GM12892 (cell line): ENCODE measurements at regions not wholly inside any gene's neighbourhood (a gene's known extent, or its start where the extent isn't known, plus 50 kb on each side); places are given as distances from the start of the nearest gene placed in this dataset.

Experiments used
- DNase-seq: peaks from one replicate; pipeline ENCODE4 v3.0.0; 2011; ENCODE audit not compliant: insufficient read length
- FAIRE-seq: peaks from 2 replicates; lab custom pipeline; 2011; peaks lifted over from hg19 to GRCh38; lab: Jason Lieb, UNC
- POLR2A ChIP-seq: IDR thresholded peaks from 2 replicates; pipeline ENCODE4 v1.6.1; 2011; ENCODE audit warnings: low read depth, low read length, control low read depth
- POLR2AphosphoS5 ChIP-seq: IDR thresholded peaks from 2 replicates; pipeline ENCODE4 v1.6.1; 2011; ENCODE audit warnings: low read depth, low read length, control low read depth
- TAF1 ChIP-seq: IDR thresholded peaks from 2 replicates; pipeline ENCODE4 v1.6.1; 2011; ENCODE audit warnings: low read depth, mild to moderate bottlenecking, control low read depth, low read length, borderline replicate concordance

GRCh38 chr18:67621049-67621713 is 104.7 kb upstream of the DSEL start:
- TF ChIP-seq POLR2A: no peak
- no peak for TF ChIP-seq TAF1
- FAIRE-seq (no peak), DNase-seq (no peak)

- FAIRE-seq (no peak), DNase-seq (no peak)
- TF ChIP-seq POLR2AphosphoS5 (no peak), TAF1 (no peak), POLR2A (no peak)
Observed at GRCh38 chr18:67618061-67618460, 101.5 kb upstream of the DSEL start.

GRCh38 chr18:67615876-67616275 is 99.4 kb upstream of the DSEL start:
- DNase-seq (no peak), FAIRE-seq (no peak)
- TF ChIP-seq POLR2A: no peak
- TF ChIP-seq TAF1: no peak
- TF ChIP-seq POLR2AphosphoS5: no peak

- TF ChIP-seq TAF1 (no peak), POLR2AphosphoS5 (no peak), POLR2A (no peak)
- FAIRE-seq (no peak), DNase-seq (no peak)
Observed at GRCh38 chr18:67613731-67614130, 97.2 kb upstream of the DSEL start.

- DNase-seq (no peak), FAIRE-seq (no peak)
- TF ChIP-seq TAF1: no peak
- no peak for TF ChIP-seq POLR2A
- TF ChIP-seq POLR2AphosphoS5: no peak
Observed at GRCh38 chr18:67612281-67612680, 95.8 kb upstream of the DSEL start.

GRCh38 chr18:67608615-67609273 is 92.2 kb upstream of the DSEL start:
- FAIRE-seq: no peak
- TF ChIP-seq POLR2A: no peak
- no peak for TF ChIP-seq POLR2AphosphoS5
- TF ChIP-seq TAF1: no peak
- no peak for DNase-seq

- TF ChIP-seq TAF1: no peak
- TF ChIP-seq POLR2AphosphoS5: no peak
- TF ChIP-seq POLR2A: no peak
- DNase-seq: no peak
- FAIRE-seq: no peak
Observed at GRCh38 chr18:67608191-67608590, 91.7 kb upstream of the DSEL start.

GRCh38 chr18:67600181-67601180 is 84.0 kb upstream of the DSEL start:
- TF ChIP-seq TAF1 (no peak), POLR2AphosphoS5 (no peak), POLR2A (no peak)
- FAIRE-seq: no peak
- no peak for DNase-seq

- FAIRE-seq (no peak), DNase-seq (no peak)
- no peak for TF ChIP-seq POLR2A
- no peak for TF ChIP-seq POLR2AphosphoS5
- TF ChIP-seq TAF1: no peak
Observed at GRCh38 chr18:67599277-67599676, 82.8 kb upstream of the DSEL start.

GRCh38 chr18:67597759-67598158 is 81.2 kb upstream of the DSEL start:
- FAIRE-seq (no peak), DNase-seq (no peak)
- TF ChIP-seq POLR2AphosphoS5 (no peak), TAF1 (no peak), POLR2A (no peak)

- DNase-seq (no peak), FAIRE-seq (no peak)
- TF ChIP-seq TAF1 (no peak), POLR2A (no peak), POLR2AphosphoS5 (no peak)
Observed at GRCh38 chr18:67596003-67596402, 79.5 kb upstream of the DSEL start.

- TF ChIP-seq TAF1: no peak
- TF ChIP-seq POLR2AphosphoS5: no peak
- no peak for TF ChIP-seq POLR2A
- no peak for DNase-seq
- no peak for FAIRE-seq
Observed at GRCh38 chr18:67590571-67591141, 74.1 kb upstream of the DSEL start.
